ENCODE measurements at regions not wholly inside any gene's neighbourhood (a gene's known extent, or its start where the extent isn't known, plus 50 kb on each side); places are given as distances from the start of the nearest gene placed in this dataset.

DNA sequence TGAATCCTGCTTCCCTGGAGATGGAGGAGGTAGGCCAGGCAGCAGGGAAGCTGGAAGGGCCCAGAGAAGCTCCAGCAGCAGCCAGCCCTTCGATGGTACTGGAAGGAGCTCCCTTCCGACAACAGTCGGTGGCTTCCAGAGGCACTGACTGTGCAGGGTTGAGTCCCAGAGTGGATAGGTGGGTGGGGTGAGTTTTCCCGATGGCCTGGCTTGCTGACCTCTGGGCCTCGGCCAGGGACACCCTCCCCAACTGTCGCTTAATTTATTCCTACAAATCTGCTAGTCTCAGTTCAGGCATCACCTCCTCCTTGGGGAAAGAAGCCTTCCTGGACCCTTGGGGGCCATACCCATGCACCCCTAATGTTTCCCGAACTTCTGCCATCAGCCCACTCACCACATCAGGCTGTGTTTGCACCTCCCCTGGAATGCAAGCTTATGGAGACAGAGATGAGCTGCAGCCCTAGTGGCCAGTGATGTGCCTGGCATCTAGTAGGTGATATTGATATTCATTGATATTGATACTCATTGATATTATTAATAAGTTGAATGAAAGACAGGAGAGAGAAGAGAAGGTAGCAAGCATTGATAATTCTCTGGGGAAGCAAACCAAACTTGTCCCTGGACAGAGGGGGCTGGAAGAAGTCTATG lies 104.6 kb upstream of the BOD1 start:
- no peak for DNase-seq

DNA sequence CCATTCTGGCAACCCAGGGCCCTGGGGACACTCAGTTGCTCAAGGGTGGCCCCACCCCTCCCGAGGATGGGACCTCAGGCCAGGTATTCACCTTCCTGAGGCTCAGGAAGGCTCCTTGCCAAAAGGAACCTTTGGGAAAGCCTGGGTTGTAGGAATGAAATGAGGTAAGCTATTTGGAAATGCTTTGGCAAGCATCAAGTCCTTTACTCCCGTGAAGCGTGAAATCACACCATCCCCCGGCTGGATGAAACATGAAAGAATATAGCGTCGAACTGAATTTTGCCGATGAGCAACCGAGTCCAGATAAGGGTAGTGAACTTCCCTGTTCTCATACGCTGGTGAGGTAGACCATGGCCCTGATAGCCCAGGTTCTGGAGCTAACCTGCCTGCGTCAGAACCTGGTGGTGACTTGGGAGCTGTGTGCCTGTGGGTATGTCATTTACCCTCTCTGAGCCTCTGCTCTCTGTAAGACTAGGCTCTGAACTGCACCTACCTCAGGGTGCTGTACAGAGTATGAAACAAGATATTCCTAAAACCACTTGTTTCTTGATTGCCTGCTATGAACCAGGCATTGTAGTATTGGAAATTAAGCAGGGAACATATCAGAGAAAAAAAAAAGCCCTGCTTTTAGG lies 105.3 kb upstream of the BOD1 start:
- DNase-seq: no peak

DNA sequence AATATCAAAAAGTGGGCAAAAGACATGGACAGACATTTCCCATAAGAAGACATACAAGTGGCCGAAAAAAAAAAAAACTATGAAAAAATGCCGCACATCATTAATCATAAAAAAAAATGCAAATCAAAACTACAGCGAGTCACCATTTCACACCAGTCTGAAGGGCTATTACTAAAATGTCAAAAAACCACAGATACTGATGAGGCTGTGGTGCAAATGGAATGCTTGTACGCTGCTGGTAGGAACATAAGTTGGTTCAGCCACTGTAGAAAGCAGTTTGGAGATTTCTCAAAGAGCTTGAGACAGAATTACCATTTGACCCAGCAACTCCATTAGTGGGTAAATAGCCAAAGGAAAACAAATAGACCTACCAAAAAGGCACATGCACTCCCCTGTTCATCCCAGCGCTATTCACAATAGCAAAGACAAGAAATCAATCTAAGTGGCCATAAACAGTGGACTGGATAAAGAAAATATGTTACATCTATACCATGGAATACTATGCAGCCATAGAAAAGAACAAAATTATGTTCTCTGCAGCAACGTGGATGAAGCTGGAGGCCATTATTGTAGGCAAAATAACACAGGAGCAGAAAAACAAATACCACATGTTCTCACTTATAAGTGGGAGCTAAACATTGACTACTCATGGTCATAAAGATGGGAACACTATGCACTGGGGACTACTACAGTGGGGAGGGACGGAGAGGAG lies 110.6 kb upstream of the BOD1 start:
- DNase-seq: no peak

DNA sequence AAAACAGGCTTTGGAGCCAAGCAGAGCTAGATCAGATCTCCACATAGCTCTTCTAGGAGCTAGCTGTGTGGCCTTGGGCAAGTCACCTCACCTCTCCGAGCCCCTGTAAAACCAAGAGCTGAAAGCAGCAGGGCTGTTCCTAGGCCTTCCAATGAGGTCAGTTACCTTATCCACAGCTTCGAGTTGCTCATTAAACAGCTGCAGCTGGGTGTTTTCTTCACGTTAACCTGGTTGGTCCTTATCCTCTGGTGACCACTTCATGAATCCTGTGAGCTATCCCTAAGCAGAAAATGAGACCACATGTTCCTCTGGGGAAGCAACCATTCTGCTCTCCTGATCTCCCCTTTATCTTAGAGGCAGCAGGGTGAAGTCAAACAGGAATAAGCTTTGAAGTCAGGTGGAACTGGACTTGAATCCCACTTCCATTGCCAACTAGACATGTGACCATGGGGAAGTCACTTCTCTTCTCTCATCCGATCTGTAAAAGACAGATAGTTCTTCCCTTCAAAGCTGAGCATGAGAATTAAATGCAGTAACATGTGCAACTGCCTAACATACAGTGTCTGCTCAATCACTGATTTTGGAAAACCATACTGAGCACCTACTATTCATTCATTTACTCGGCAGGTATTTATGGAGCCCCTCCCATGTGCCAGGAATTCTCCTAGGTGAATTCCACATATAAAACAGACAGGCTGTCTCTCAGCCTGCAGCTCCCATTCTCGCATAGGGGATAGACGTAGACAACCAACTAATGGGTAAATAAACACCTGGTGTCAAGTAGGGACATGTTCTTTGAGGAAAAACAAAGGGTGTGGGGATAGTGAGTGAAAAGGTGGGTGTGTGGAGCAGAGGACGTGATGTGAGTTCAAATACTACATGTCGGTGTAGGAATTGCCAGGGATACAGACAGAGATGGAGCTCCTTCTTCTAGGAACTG lies 111.7 kb upstream of the BOD1 start:
- DNase-seq: no peak

DNA sequence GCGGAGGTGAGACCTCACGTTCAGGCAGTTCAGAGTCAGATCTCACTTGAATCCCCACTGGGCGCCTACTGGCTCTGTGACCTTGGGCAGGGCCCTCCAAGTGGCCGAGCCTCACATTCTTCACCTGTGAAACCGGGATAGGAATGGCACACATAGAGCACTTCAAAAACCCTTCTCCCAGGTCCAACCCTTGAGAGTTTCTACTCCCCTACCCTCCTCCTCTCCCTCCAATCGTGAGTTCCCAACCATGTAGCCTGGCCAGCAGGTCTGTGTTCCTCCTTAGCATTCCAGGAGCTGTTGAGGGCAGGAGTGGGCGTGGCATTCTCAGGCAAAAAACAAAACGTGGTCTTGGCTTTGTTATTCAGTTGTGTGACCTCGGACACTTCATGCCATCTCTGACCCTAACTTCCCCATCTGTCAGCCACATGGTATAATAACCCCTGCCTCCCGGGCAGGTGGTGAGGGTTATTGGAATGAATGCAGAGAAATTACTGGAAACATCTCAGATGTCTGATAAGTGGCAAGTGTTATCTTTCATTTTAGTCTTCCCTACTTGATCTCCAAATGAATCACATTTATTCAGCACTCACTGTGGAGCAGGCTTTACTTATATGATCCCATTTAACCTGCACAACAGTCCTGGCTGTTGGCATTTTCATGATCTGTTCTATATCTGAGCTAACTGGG lies 112.8 kb upstream of the BOD1 start:
- DNase-seq: no peak

DNA sequence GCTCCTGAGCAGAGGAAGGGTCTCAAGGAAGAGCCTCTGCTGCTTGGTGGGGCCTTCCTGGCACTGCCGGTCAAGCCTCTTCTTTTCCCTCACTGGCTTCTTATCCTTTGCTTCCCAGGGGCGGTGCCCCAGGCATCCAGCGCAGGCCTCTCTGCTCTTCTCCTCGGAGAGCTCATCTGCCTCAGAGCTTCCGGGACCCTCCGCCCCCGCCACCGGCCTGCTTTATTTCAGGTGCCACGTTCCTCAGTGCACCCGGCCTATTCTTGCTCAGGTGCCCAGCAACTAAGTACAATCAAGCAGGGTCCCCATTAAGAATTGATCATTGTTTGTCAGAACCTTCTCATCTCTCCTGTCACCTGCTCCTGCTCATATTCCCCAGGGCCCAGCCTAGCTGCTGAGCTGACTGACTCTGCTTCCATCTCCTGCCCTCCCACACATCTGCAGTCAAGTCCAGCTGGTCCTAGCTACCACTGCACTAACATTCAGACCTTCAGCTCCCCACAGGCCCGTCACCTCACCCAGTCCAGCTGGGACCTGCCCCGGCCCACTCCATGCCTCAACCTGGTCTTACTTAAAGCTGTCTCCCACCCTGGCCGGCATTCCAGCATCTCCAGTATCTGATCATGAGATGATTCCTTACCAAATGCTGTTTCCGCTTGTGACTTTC lies 114.3 kb upstream of the BOD1 start:
- no peak for DNase-seq

DNA sequence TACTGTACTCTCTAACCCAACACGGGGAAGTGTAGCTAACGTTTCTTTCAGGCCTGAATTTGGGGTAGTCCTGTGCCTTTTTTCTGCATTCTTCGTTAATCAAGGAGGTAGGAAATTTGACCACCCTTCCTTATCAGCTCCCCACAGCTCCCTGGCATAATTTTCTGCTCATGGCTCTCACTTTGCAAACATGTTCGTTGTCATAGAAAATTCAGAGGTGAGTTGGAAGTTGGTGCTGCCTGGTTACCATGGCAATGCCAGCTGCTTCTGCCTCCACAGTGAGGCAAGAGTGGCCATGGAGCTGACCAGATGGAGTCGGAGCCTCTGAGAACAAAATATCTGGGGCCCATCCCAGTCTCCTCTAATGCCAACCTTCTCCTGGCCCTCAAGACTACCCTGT lies 116.6 kb upstream of the BOD1 start:
- DNase-seq: no peak

DNA sequence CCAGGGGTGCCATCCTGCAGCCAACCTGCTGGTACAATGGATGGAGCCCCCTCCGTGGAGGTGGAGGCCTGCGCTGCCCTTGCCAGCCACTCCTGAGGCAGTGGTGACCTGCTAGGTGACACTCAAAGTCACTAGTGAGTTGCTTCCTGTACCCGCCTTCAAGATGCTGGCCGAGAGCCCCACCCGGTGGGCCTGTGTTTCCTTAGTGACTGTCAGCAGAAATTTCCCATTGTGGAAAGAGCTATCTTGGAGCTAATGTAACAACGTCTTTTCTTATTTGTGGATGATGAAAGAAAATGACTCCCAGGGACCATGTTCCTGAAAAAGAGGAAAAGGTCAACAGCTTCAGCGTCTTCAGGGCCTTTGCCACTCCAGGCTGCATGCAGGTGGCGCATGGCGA lies 117.0 kb upstream of the BOD1 start:
- DNase-seq: no peak

DNA sequence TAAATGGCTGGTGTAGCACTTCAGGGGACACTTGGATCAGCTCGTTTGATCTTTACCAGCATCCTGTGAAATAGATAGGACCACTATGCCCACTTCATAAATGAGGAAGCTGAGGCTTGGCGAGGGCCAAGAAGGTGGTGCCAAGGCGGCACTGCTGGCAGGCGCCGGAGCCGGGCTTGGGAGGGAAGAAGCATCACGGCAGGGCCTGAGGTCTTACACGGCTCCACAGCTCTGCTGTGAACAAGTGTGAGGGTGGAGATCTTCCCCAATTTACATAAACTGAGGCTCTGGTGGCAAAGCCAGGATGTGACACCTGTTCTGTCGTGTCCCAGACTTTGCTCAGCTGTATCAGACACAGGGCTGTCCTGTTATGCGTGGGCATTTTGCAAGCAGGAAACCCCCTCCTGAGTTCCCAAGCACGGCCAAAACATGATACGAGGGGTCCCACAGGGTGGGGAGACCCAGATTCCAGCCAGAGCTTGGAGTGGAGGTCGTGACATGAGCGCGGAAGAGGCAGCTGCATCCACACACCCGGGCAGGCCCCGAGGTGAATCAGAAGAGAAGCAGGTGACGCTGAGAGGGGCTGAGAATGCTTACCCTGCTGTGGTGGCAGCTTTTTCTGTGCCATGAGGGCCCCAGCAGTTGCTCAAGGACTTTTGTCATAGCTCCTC lies 117.5 kb upstream of the BOD1 start:
- DNase-seq: no peak

DNA sequence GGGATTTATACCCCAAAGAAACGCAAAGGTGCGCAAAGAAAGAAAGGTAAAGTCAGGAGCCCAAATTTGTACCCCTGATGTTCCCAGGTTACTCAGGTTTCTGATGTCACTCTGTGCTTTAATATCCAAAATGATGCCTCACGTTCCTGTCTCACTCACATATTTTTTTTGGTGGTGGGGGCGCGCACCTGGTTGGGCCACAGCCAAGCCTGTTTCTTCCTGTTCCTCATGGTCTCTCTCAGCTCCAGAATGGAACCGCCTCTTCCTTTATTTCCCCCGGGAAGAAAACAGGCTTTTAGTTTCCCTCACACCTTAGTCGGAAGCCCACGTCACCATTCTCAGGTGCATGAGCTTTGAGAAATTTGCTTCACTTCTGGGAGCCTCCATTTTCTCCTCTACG lies 118.3 kb upstream of the BOD1 start:
- DNase-seq: no peak

DNA sequence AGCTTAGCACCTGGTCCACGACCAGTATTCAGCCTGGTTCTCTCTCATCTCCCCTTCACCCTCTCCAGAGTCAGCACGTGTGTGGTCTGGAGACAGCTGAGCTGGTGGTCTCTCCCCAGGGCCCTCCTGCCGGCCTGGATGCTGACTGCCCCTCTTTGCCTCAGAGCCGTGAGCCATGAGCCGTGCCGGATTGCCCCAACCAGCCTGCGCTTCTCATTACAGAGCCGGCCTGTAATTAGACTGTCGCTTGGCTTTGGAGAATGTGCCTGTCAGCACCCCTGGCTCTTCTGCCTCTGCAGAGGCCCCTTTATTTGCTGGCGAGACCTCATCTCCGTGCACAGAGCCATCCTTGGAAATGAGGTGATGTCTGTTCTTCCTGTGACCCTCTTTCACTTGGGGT lies 118.7 kb upstream of the BOD1 start:
- no peak for DNase-seq

DNA sequence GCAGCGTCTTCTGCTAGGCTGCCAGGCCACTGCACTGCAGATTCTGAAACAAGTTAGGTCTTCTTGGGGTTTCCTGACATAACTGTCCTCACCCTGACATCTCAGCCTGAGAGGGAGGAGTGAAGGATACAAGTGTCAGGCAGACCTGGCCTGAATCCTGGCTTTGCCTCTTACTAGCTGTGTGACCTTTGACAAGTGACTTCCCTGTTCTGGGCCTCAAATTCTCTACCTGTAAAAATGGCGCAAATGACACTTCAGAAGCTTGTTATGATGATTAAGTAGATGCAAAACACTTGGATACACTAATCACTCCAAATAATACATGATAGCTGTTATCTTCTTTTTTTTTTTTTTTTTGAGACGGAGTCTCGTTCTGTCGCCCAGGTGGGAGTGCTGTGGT lies 119.2 kb upstream of the BOD1 start:
- no peak for DNase-seq

DNA sequence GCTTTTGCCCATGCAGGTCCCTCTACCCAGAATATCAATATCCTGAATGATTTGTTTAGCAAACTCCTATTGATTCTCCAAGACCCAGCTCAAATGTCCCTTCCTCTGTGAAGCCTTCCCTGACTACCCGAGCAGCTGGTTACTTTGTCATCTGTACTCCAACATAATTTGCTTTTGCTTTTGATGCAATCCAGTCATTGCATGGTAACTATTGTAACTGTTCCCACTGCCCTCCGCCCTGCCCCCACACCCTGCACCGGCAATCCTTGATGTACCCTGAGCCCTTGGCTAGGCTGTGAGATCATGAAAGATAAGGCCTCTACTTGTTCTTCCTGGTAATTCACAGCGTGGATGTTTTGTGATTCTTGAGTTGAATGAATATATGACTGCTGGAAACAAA lies 119.9 kb upstream of the BOD1 start:
- DNase-seq: no peak

DNA sequence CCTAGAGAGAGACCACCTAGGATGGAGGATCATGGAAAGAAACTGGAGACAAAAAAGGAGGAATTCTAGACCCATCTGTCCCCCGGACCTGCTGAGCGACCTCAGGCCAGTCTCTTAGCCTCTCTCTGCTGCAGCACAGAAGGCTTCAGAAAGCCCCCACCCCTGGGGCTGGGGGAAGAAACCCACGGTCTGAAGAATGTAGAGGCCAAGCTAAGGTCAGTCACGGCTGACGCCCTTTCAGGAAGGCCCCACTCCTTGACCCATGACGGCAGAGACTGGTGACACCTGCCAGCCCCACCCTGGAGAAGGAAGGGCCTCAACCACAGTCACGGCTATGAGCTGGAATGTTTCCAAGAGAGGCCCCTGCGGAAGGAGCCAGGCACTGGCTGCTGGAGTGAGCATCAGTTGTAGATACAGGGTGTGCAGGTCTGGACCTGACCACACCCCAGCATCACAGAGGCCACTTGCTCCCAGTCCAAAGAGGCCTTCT lies 120.5 kb upstream of the BOD1 start:
- DNase-seq: no peak

DNA sequence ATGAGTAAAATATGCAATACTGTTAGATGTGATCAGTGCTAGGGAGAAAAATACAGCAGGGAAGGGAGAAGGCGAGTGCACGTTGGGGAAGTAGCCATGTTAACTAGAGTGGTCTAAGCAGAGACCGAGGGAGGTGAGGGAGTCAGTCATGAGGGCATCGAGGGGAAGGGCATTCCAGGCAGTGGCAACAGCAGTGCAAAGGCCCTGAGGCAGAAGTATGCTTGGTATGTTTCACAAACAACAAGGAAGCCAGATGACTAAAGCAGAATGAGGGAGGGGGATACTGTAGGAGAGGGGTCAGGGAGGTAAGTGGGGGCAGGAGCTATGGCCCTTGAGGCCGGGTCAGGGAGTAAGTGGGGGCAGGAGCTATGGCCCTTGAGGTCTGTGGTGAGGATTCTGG lies 123.3 kb upstream of the BOD1 start:
- no peak for DNase-seq

DNA sequence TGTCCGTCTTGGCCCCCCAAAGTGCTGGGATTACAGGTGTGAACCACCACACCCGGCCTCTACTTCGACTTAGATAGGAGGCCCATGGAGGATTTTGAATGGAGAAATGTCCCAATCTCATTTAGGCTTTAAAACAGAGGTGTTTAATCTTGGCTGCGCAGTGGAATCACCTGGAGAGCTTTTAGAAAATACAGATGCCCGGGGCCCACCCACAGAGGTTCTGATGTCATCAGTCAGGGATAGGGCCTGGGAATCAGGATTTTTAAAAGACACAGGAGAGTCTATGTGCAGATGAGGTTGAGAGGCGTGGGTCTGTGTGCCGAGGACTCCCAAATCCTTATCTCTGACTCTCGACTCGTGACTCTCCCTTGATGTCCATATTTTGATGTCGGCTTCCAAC lies 124.0 kb upstream of the BOD1 start:
- no peak for DNase-seq

DNA sequence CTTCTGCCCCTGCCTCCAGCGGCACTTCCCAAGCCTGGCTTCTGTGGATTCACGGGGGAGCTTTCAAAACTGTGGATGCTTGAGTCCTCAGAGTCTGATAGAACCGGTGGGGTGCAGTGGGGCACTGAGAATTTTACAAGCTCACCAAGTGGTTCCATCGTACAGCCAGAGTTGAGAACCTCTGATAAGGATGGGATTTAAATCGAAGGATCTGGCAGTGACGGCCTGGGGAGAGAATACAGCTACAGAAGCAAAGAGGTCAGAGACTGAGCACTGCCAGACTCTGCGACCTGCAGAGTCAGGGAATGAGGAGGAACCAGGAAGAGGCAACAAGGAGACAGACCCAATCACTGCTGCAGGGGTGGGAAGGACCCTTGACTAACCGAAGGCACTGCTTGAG lies 124.6 kb upstream of the BOD1 start:
- DNase-seq: no peak

DNA sequence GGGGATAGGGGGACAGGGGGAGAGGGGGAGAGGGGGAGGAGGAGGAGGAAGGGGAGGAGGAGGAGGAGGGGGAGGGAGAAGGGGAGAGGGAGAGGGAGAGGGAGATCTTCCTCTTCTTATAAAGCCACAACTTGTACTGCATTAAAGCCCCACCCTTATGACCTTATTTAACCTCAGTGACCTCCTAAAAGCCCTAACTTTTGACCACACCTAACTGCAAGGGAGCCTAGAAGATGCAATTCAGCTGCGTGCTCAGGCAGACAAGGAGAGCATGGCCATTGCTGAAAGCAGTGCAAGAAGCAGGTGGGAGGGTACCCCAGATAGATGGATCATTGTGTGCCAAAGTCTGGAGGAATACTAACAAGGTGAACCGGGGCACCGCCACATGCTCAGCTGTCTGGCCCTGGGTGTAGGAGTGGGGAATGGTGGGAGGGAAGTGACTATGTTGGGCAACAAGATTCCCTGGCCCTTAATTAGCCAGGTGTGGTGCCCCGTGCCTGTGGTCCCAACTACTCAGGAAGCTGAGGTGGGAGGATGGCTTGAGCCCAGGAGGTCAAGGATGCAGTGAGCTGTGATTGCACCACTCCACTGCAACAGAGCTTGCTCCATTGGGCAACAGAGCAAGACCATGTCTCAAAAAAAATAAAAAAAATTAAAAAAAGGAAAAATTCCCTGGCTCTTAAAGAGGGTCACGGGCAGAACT lies 125.4 kb upstream of the BOD1 start:
- DNase-seq: no peak

DNA sequence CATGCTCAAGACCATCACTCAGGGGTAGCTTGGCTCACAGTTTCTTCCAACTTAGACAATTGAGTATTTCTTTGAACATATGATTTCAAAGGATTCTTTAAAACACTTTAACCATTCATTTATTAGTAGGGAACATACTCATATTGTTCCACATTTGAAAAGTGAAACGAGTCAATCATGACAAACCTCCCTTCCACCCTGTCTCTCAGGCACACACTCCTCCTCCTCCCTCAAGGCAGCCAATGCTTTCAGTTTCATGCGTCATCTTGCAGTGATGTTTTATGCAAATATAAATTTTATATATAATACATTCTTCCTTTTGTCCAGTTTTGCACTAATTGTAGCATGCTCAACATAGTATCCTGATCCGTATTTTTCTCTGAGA lies 126.0 kb upstream of the BOD1 start:
- no peak for DNase-seq

DNA sequence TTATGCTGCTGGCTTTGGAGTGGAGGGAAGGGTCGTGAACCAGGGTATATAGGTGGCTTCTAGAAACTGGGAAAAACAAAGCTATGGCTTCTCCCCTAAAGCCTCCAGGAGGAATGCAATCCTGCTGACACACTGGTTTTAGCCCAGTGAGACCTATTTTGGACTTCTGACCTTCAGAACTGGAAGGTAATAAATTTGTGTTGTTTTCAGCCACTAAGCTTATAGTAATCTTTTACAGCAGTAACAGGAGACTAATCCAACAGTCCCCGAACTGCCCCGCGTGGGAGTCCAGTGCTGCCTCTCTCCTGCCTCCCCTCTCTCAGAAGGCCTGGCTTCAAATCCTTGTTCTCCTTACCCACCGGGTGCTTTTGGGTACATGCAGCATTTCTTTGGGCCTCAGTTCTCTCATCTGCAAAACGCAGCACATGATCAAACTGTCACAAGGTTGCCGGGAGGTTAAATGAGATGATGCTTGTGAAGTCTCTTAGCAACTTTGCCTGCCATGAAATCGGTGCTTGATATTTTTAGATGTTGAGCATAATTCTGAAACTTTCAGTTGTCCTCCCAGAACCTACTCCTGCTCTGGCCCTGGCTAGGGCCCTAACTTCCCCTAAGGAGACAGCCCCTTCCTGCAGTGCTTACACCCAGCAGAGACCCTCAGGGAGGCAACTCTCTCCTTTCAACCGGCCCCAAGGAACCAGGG lies 127.3 kb upstream of the BOD1 start:
- no peak for DNase-seq

All from SW 1271 (cell line).